IMR-90 (cell line): ENCODE measurements at regions not wholly inside any gene's neighbourhood (a gene's known extent, or its start where the extent isn't known, plus 50 kb on each side); places are given as distances from the start of the nearest gene placed in this dataset.

Experiments used
- ATAC-seq: fragments of 200-7000 bp; cut with Tn5 transposase; 2 replicates; pipeline ENCODE4 v1.9.1; 2020; ENCODE audit warnings: low read depth, mild to moderate bottlenecking, moderate library complexity
- BruUV-seq: library from RNA; stranded (reverse); fragments of 400-500 nt; replicated peaks from 2 replicates; lab custom pipeline; 2021; lab: Mats Ljungman, UMichigan
- CTCF ChIA-PET: fragments of 300-600 bp; formaldehyde crosslinking; extraction: SDS; loops from one replicate; lab custom pipeline; 2021; ENCODE audit warnings: antibody characterized with exemption; lab: Yijun Ruan, JAX
- POLR2A ChIA-PET: fragments of 300-600 bp; sonication (Branson Sonifier 250); formaldehyde crosslinking; loops from one replicate; lab custom pipeline; 2022; ENCODE audit warnings: antibody characterized with exemption; ENCODE audit not compliant: unreplicated experiment; lab: Charles Lee
- DNase-seq: peaks from one replicate; pipeline ENCODE4 v3.0.0; 2013
- H2AFZ ChIP-seq: replicated peaks from 2 replicates; pipeline ENCODE3; 2013; ENCODE audit warnings: low read length, mild to moderate bottlenecking; ENCODE audit not compliant: poor library complexity
- H2AK5ac ChIP-seq: 2 replicates; pipeline ENCODE4 v1.6.1; 2013; ENCODE audit warnings: low read depth, low read length, inconsistent platforms
- H2AK9ac ChIP-seq: replicated peaks from 2 replicates; pipeline ENCODE3; 2013; ENCODE audit warnings: mild to moderate bottlenecking, low read depth, low read length, moderate library complexity; ENCODE audit not compliant: poor library complexity
- H2BK120ac ChIP-seq: 2 replicates; pipeline ENCODE4 v1.6.1; 2013; ENCODE audit warnings: low read depth, low read length, inconsistent platforms
- H2BK15ac ChIP-seq: 3 replicates; pipeline ENCODE4 v1.6.1; 2013; ENCODE audit warnings: low read depth, low read length, inconsistent platforms
- H2BK20ac ChIP-seq: 2 replicates; pipeline ENCODE4 v1.6.1; 2013; ENCODE audit warnings: low read depth, mild to moderate bottlenecking, inconsistent platforms, low read length, moderate library complexity
- H2BK5ac ChIP-seq: 2 replicates; pipeline ENCODE4 v1.6.1; 2013; ENCODE audit warnings: mild to moderate bottlenecking, low read depth, low read length, inconsistent platforms; ENCODE audit not compliant: poor library complexity, severe bottlenecking
- H3K14ac ChIP-seq: replicated peaks from 2 replicates; pipeline ENCODE4 v1.6.1; 2013; ENCODE audit warnings: low read depth, low read length, inconsistent platforms
- H3K18ac ChIP-seq: 2 replicates; pipeline ENCODE4 v1.6.1; 2013; ENCODE audit warnings: low read depth, low read length, control low read depth
- H3K23ac ChIP-seq: 2 replicates; pipeline ENCODE4 v1.6.1; 2013; ENCODE audit warnings: low read depth, low read length, inconsistent platforms
- H3K27ac ChIP-seq: 2 replicates; pipeline ENCODE4 v1.5.1; 2013; ENCODE audit warnings: mild to moderate bottlenecking, control low read depth, low read length; ENCODE audit not compliant: insufficient read depth
- H3K27me3 ChIP-seq: 2 replicates; pipeline ENCODE4 v1.6.1; 2013; ENCODE audit warnings: low read length; ENCODE audit not compliant: control insufficient read depth, insufficient read depth
- H3K36me3 ChIP-seq: 2 replicates; pipeline ENCODE4 v1.6.1; 2013; ENCODE audit warnings: low read length, mixed read lengths; ENCODE audit not compliant: control insufficient read depth, insufficient read depth
- H3K4ac ChIP-seq: 2 replicates; pipeline ENCODE4 v1.6.1; 2013; ENCODE audit warnings: low read depth, low read length, inconsistent platforms
- H3K4me1 ChIP-seq: 2 replicates; pipeline ENCODE4 v1.6.1; 2013; ENCODE audit warnings: low read length, mixed read lengths; ENCODE audit not compliant: control insufficient read depth, insufficient read depth
- H3K4me2 ChIP-seq: 2 replicates; pipeline ENCODE4 v1.6.1; 2013; ENCODE audit warnings: low read depth, mild to moderate bottlenecking, control low read depth, low read length, moderate library complexity
- H3K4me3 ChIP-seq: 2 replicates; pipeline ENCODE4 v1.5.1; 2013; ENCODE audit warnings: low read depth, mild to moderate bottlenecking, control low read depth, low read length, moderate library complexity; ENCODE audit not compliant: insufficient read depth
- H3K56ac ChIP-seq: 2 replicates; pipeline ENCODE4 v1.6.1; 2013; ENCODE audit warnings: low read length, inconsistent platforms; ENCODE audit not compliant: insufficient read depth; ENCODE audit errors: extremely low read depth
- H3K79me1 ChIP-seq, 2 experiments: 2 replicates each; pipeline ENCODE4 v1.6.1; 2013; ENCODE audit warnings: low read length in 2 of 2, inconsistent platforms in 1 of 2, low read depth in 1 of 2
- H3K9ac ChIP-seq: 2 replicates; pipeline ENCODE4 v1.6.1; 2013; ENCODE audit warnings: low read depth, low read length, control low read depth
- H3K9me1 ChIP-seq: 2 replicates; pipeline ENCODE4 v1.6.1; 2013; ENCODE audit warnings: low read length, inconsistent platforms; ENCODE audit not compliant: insufficient read depth
- H3K9me3 ChIP-seq: 2 replicates; pipeline ENCODE4 v1.6.1; 2013; ENCODE audit warnings: low read length; ENCODE audit not compliant: control insufficient read depth, insufficient read depth
- H4K20me1 ChIP-seq: 2 replicates; pipeline ENCODE4 v1.6.1; 2013; ENCODE audit warnings: low read length, inconsistent platforms; ENCODE audit not compliant: insufficient read depth
- H4K5ac ChIP-seq: 2 replicates; pipeline ENCODE4 v1.6.1; 2013; ENCODE audit warnings: mild to moderate bottlenecking, low read depth, low read length, control low read depth
- H4K8ac ChIP-seq, 2 experiments: 2 replicates each; pipeline ENCODE4 v1.6.1; 2013; ENCODE audit warnings: low read depth in 2 of 2, low read length in 2 of 2, control low read depth in 1 of 2, inconsistent platforms in 1 of 2
- H4K91ac ChIP-seq: 2 replicates; pipeline ENCODE4 v1.6.1; 2013; ENCODE audit warnings: low read depth, low read length, inconsistent platforms; ENCODE audit not compliant: insufficient read depth
- ELK1 ChIP-seq: fragments of 150-350 bp; IDR thresholded peaks from 2 replicates; pipeline ENCODE4 v1.6.1; 2016; ENCODE audit warnings: low read depth, mild to moderate bottlenecking, low read length, moderate library complexity, borderline replicate concordance
- MAFK ChIP-seq: IDR thresholded peaks from 2 replicates; pipeline ENCODE4 v1.6.1; 2012; ENCODE audit warnings: low read depth, low read length, improper control_type of control experiment
- MXI1 ChIP-seq: IDR thresholded peaks from 2 replicates; pipeline ENCODE4 v1.6.1; 2012; ENCODE audit warnings: low read depth, mild to moderate bottlenecking, low read length, moderate library complexity, borderline replicate concordance
- NFE2L2 ChIP-seq: fragments of 150-350 bp; IDR thresholded peaks from 2 replicates; pipeline ENCODE4 v1.6.1; 2016; ENCODE audit warnings: low read depth, mild to moderate bottlenecking, low read length
- POLR2A ChIP-seq: IDR thresholded peaks from 2 replicates; pipeline ENCODE4 v1.6.1; 2012; ENCODE audit warnings: mild to moderate bottlenecking, low read depth, low read length
- USF2 ChIP-seq: fragments of 150-350 bp; IDR thresholded peaks from 2 replicates; pipeline ENCODE4 v1.6.1; 2017; ENCODE audit warnings: mild to moderate bottlenecking, antibody characterized with exemption, low read length, low read depth
- WGBS, 2 experiments: methylation state at CpG; one replicate each; pipeline versions ENCODE4 v1.1.5 to v1.1.7; 2013; ENCODE audit warnings: missing lambda C conversion rate in 2 of 2; ENCODE audit not compliant: insufficient read length in 1 of 2; ENCODE audit errors: extremely low coverage in 2 of 2; 5-methylcytosine and 5-hydroxymethylcytosine counted together
- dilution Hi-C: fragments of 300-500 bp; cut with HindIII; formaldehyde crosslinking; loops from one replicate; pipeline ENCODE4 v1.14.3; 2018; ENCODE audit warnings: low sequenced_read_pairs; ENCODE audit not compliant: unreplicated experiment
- in situ Hi-C: fragments of 300-500 bp; cut with MboI; formaldehyde crosslinking; loops from 3 replicates; pipeline ENCODE4 v1.14.3; 2019; ENCODE audit warnings: low sequenced_read_pairs, inconsistent platforms, mixed read lengths
- intact Hi-C: fragments of 100-400 bp; cut with micrococcal nuclease; formaldehyde crosslinking; loops from 2 replicates; pipeline ENCODE4 v1.10.0; 2022

DNA sequence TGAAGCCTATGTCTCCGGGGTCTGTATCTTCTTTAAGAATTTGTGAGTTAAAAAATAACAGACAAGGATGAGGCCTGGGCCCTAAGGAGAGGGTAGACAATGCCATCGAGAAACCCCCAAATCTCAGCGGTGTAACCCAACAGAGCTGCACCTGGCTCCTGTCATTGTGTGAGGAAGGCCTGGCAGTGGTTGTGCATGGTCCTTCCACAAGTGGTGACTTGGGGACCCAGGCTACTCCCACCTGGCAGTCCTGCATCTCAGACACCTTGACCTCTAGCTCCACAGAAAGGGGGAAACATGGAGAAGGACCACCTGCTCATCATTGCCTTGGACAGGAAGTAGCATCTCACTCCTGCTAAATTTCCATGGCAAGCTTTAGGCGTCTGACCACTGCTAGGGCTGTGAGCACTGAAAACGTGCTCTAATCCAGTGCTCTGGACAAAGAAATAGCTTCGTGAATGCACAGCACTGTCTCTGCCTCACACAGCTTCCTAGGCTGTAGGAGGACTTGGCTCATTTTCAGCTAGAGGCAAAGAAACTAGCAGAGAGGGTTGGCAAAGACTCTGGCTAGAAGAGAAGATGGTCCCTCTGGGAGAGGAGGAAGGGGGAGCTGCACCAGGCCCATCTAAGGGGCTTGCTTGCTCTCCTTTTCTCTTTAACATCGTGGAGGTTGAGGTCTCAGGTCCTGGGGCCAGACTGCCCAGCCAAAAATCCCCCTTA, 273.9 kb upstream of the ZMIZ1 start:
- 73% methylated on average over 4 of the region's 7 CpGs; no CpG with 5 or more reads in 1 of the 2 experiments for WGBS, 2 experiments
- CTCF ChIA-PET = interaction anchor here (1.0 kb wide), 1 partner anchor 8 kb away, joined by 3 read pairs; no protein-coding TSS in a partner anchor
- no TSS peak for BruUV-seq

More for the DNA sequence above, 273.9 kb upstream of the ZMIZ1 start:
- Histone ChIP-seq H3K27me3 (peaks cover 54% of the 10 kb centered on the region), H2AK9ac (no peak overlapping the region), H2AK5ac (no peak overlapping the region), H3K4me1 (no peaks in the 10 kb centered on the region), H2BK20ac (no peak overlapping the region), H3K27ac (no peak overlapping the region), H3K79me1 (no peaks in the 10 kb centered on the region), H3K18ac (no peak overlapping the region), H3K9me1 (peaks cover 6% of the 10 kb centered on the region; the same call in 1 of the 2 replicates), H4K8ac (no peak overlapping the region), H2BK120ac (no peak overlapping the region), H2AFZ (no peak overlapping the region), H3K14ac (no peak overlapping the region), H3K4me2 (no peak overlapping the region), H3K9ac (no peak overlapping the region), H4K91ac (no peak overlapping the region), H3K9me3 (peaks cover 12% of the 10 kb centered on the region), H3K4me3 (no peak overlapping the region), H3K23ac (no peak overlapping the region), H2BK5ac (no peak overlapping the region), H3K36me3 (no peaks in the 10 kb centered on the region), H3K56ac (no peak overlapping the region), H4K5ac (no peak overlapping the region), H2BK15ac (no peak overlapping the region), H3K4ac (no peak overlapping the region), H4K20me1 (no peaks in the 10 kb centered on the region)
- TF ChIP-seq NFE2L2 = no peak
- TF ChIP-seq MXI1 = no peak
- no peak for TF ChIP-seq MAFK
- no peak for TF ChIP-seq POLR2A
- no peak for TF ChIP-seq ELK1
- TF ChIP-seq USF2 = no peak
- dilution Hi-C loops = no loop called here
- in situ Hi-C loops = no loop called here
- ATAC-seq (no peak), DNase-seq (no peak)
- POLR2A ChIA-PET = no interaction called here
- intact Hi-C loops = no loop called here
